GM19468 (cell line): ENCODE measurements at regions not wholly inside any gene's neighbourhood (a gene's known extent, or its start where the extent isn't known, plus 50 kb on each side); places are given as distances from the start of the nearest gene placed in this dataset.

ENCODE experiments used
- ATAC-seq: cut with Tn5 transposase; IDR thresholded peaks from one replicate; pipeline ENCODE4 v1.9.1; 2021; ENCODE audit warnings: mild to moderate bottlenecking, moderate library complexity, moderate number of reproducible peaks; ENCODE audit not compliant: unreplicated experiment; ENCODE audit errors: extremely low read depth

GRCh38 chr11:37512156-37512780 is 914.2 kb upstream of the RAG2 start:
- no peak for ATAC-seq

GRCh38 chr11:37511425-37511933 is 913.4 kb upstream of the RAG2 start:
- no peak for ATAC-seq

- no peak for ATAC-seq
Observed at GRCh38 chr11:37509506-37509905, 911.5 kb upstream of the RAG2 start.

GRCh38 chr11:37506531-37506930 is 908.5 kb upstream of the RAG2 start:
- no peak for ATAC-seq

- ATAC-seq: no peak
Observed at GRCh38 chr11:37505406-37505805, 907.4 kb upstream of the RAG2 start.

- ATAC-seq: no peak
Observed at GRCh38 chr11:37504921-37505320, 906.9 kb upstream of the RAG2 start.

GRCh38 chr11:37504060-37504611 is 906.1 kb upstream of the RAG2 start:
- ATAC-seq: peak; percentile 86

- ATAC-seq: peak; percentile 18
Observed at GRCh38 chr11:37503411-37504059, 905.5 kb upstream of the RAG2 start.

- no peak for ATAC-seq
Observed at GRCh38 chr11:37502202-37502601, 904.2 kb upstream of the RAG2 start.

GRCh38 chr11:37500425-37500824 is 902.4 kb upstream of the RAG2 start:
- ATAC-seq: no peak

- no peak for ATAC-seq
Observed at GRCh38 chr11:37497326-37497725, 899.3 kb upstream of the RAG2 start.

GRCh38 chr11:37496201-37496600 is 898.2 kb upstream of the RAG2 start:
- no peak for ATAC-seq

- no peak for ATAC-seq
Observed at GRCh38 chr11:37484298-37484697, 886.3 kb upstream of the RAG2 start.

- no peak for ATAC-seq
Observed at GRCh38 chr11:37483761-37484160, 885.7 kb upstream of the RAG2 start.

- no peak for ATAC-seq
Observed at GRCh38 chr11:37474889-37475288, 876.9 kb upstream of the RAG2 start.

GRCh38 chr11:37468344-37468743 is 870.3 kb upstream of the RAG2 start:
- ATAC-seq: no peak

- ATAC-seq: no peak
Observed at GRCh38 chr11:37465221-37465620, 867.2 kb upstream of the RAG2 start.

- ATAC-seq: no peak
Observed at GRCh38 chr11:37459456-37459855, 861.4 kb upstream of the RAG2 start.

- ATAC-seq: no peak
Observed at GRCh38 chr11:37456746-37457145, 858.7 kb upstream of the RAG2 start.

- no peak for ATAC-seq
Observed at GRCh38 chr11:37451903-37452302, 853.9 kb upstream of the RAG2 start.

- no peak for ATAC-seq
Observed at GRCh38 chr11:37450613-37451012, 852.6 kb upstream of the RAG2 start.

- no peak for ATAC-seq
Observed at GRCh38 chr11:37449146-37449545, 851.1 kb upstream of the RAG2 start.
